ENCODE measurements at regions not wholly inside any gene's neighbourhood (a gene's known extent, or its start where the extent isn't known, plus 50 kb on each side); places are given as distances from the start of the nearest gene placed in this dataset.

DNA sequence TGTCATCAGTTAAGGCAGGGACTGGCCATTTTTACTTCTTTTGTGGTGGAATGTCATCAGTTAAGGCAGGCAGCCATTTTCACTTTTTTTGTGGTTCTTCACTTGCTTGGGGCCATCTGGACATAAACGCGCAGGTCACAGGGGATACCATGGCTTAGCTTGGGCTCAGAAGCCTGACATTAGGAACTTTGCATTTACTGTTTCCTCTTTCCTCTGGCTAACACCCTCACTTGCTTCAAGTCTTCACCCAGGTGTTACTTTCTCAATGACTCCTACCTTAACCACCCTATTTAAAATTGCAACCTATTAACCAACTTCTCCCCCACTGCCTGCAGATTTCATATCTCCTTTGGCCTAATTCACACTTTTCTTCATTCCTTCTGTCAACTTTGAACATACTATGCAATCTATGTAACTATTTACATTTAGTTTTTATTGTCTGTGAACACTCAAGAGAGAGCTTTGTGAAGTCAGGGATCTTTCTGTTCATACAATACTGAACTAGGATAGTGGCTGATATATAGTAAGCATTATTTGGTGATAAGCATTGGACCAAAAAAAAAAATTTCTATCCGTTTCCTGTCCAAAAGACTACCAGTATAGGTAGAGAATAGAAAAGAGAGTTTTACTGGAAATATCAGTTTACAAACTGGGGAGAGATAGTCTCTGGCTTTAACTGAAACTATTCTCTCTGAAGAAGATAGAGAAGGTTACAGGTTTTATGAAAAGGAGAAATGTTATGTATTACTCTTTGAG lies 600.1 kb upstream of the ZNF804A start:
- no peak for TF ChIP-seq EZH2phosphoT487 (IDR thresholded peaks at IDR 0.05; ENCODE audit: insufficient read depth, low read depth)
- no peak for TF ChIP-seq EZH2 (IDR thresholded peaks at IDR 0.05; ENCODE audit: insufficient read depth, poor library complexity, severe bottlenecking)

All from GM23248 (cell line).